ENCODE measurements at regions not wholly inside any gene's neighbourhood (a gene's known extent, or its start where the extent isn't known, plus 50 kb on each side); places are given as distances from the start of the nearest gene placed in this dataset.

DNA sequence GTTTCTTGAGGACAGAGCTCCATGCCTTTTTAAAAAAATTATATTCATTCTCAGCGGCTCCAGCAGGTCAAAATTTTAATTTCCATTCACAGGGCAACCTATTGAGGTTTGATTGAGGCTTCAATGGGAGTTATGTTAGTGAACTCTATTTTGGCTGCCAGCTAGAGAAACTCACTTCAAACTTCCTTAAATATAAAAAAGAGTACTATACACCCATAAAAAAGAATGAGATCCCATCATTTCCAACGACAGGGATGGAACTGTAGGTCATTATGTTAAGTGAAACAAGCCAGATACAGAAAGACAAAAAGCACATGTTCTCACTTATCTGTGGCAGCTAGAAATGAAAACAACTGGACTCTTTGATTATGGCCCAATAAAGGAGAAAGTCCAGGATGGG is 176.8 kb upstream of the IL12B start:
- Histone ChIP-seq H3K9ac (ENCODE audit: low read depth, low read length) (no peak overlapping the region), H3K9me3 (ENCODE audit: insufficient read depth, low read depth, low read length) (no peaks in the 10 kb centered on the region), H3K27ac (ENCODE audit: low read length) (no peak overlapping the region), H3K4me3 (ENCODE audit: low read length) (no peak overlapping the region), H3K27me3 (ENCODE audit: insufficient read depth, low read length) (no peaks in the 10 kb centered on the region), H3K36me3 (ENCODE audit: insufficient read depth, low read depth, low read length) (no peaks in the 10 kb centered on the region), H3K4me1 (ENCODE audit: insufficient read depth, low read length) (no peaks in the 10 kb centered on the region; the same call in 1 of the 2 replicates)

- Histone ChIP-seq H3K4me3 (ENCODE audit: low read length) (no peak overlapping the region), H3K4me1 (ENCODE audit: insufficient read depth, low read length) (no peaks in the 10 kb centered on the region; the same call in 1 of the 2 replicates), H3K36me3 (ENCODE audit: insufficient read depth, low read depth, low read length) (no peaks in the 10 kb centered on the region), H3K27ac (ENCODE audit: low read length) (no peak overlapping the region), H3K9ac (ENCODE audit: low read depth, low read length) (no peak overlapping the region), H3K27me3 (ENCODE audit: insufficient read depth, low read length) (no peaks in the 10 kb centered on the region), H3K9me3 (ENCODE audit: insufficient read depth, low read depth, low read length) (no peaks in the 10 kb centered on the region)
Measured at GRCh38 chr5:159507661-159508060, 177.4 kb upstream of the IL12B start.

GRCh38 chr5:159508344-159508743 is 178.1 kb upstream of the IL12B start:
- no peaks in the 10 kb centered on the region for H3K36me3 ChIP-seq (ENCODE audit: insufficient read depth, low read depth, low read length)
- no peaks in the 10 kb centered on the region for H3K9me3 ChIP-seq (ENCODE audit: insufficient read depth, low read depth, low read length)
- H3K4me3 ChIP-seq (ENCODE audit: low read length), result no peak overlapping the region
- H3K27me3 ChIP-seq (ENCODE audit: insufficient read depth, low read length), result no peaks in the 10 kb centered on the region
- no peaks in the 10 kb centered on the region; the same call in 1 of the 2 replicates for H3K4me1 ChIP-seq (ENCODE audit: insufficient read depth, low read length)
- H3K9ac ChIP-seq (ENCODE audit: low read depth, low read length), result no peak overlapping the region
- H3K27ac ChIP-seq (ENCODE audit: low read length), result no peak overlapping the region

- Histone ChIP-seq H3K4me1 (ENCODE audit: insufficient read depth, low read length) (no peaks in the 10 kb centered on the region; the same call in 1 of the 2 replicates), H3K36me3 (ENCODE audit: insufficient read depth, low read depth, low read length) (no peaks in the 10 kb centered on the region), H3K4me3 (ENCODE audit: low read length) (no peak overlapping the region), H3K27me3 (ENCODE audit: insufficient read depth, low read length) (no peaks in the 10 kb centered on the region), H3K9me3 (ENCODE audit: insufficient read depth, low read depth, low read length) (no peaks in the 10 kb centered on the region), H3K9ac (ENCODE audit: low read depth, low read length) (no peak overlapping the region), H3K27ac (ENCODE audit: low read length) (no peak overlapping the region)
Measured at GRCh38 chr5:159509002-159509660, 178.8 kb upstream of the IL12B start.

DNA sequence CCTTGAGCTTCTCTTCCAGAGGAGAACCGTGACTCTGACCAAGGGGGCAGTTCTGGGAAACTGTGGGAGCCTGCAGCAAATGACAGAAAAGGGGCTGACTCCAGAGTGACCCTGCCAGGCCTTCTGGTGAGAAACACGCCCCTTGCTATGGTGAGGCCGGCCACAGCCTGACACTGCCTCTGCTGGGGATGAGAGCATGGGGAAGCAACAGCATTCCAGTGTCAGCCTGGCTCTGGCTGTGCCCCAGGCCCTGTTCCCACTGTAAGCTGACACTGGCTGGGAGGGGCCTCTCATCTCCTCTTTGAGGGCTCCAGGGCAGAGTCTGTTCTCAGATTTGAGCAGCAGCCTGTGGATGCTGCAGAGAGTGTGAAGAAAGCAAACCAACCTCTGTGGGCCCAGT is 180.0 kb upstream of the IL12B start:
- H3K4me3 ChIP-seq (ENCODE audit: low read length), result no peak overlapping the region
- H3K36me3 ChIP-seq (ENCODE audit: insufficient read depth, low read depth, low read length), result no peaks in the 10 kb centered on the region
- no peaks in the 10 kb centered on the region for H3K9me3 ChIP-seq (ENCODE audit: insufficient read depth, low read depth, low read length)
- H3K27ac ChIP-seq (ENCODE audit: low read length), result no peak overlapping the region
- no peaks in the 10 kb centered on the region for H3K27me3 ChIP-seq (ENCODE audit: insufficient read depth, low read length)
- H3K4me1 ChIP-seq (ENCODE audit: insufficient read depth, low read length), result no peaks in the 10 kb centered on the region; the same call in 1 of the 2 replicates
- H3K9ac ChIP-seq (ENCODE audit: low read depth, low read length), result no peak overlapping the region

- no peak overlapping the region for H3K27ac ChIP-seq (ENCODE audit: low read length)
- no peak overlapping the region for H3K9ac ChIP-seq (ENCODE audit: low read depth, low read length)
- no peak overlapping the region for H3K4me3 ChIP-seq (ENCODE audit: low read length)
Measured at GRCh38 chr5:159511570-159511969, 181.3 kb upstream of the IL12B start.

DNA sequence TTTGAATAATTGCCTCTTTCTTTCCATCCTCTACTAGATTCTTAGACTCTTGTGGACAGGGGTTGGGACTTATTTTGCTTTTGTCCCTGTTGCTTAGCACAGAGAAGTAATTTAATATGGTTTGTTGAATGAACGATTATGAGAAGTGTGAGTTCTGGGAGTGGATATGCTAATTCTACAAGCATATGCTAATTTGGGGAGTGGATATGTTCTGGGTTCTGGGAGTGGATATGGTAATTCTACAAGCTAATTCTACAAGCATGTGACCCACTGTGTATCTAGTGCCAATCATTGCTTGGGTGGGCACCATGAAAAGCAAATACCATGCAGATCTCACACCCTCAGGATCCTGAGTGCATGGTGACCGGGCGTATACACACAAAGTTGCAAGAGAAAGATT is 181.8 kb upstream of the IL12B start:
- Histone ChIP-seq H3K4me3 (ENCODE audit: low read length) (no peak overlapping the region), H3K9me3 (ENCODE audit: insufficient read depth, low read depth, low read length) (no peaks in the 10 kb centered on the region), H3K4me1 (ENCODE audit: insufficient read depth, low read length) (no peaks in the 10 kb centered on the region; the same call in 1 of the 2 replicates), H3K9ac (ENCODE audit: low read depth, low read length) (no peak overlapping the region), H3K27me3 (ENCODE audit: insufficient read depth, low read length) (no peaks in the 10 kb centered on the region), H3K36me3 (ENCODE audit: insufficient read depth, low read depth, low read length) (no peaks in the 10 kb centered on the region), H3K27ac (ENCODE audit: low read length) (no peak overlapping the region)

More at GRCh38 chr5:159511570-159511969, 181.3 kb upstream of the IL12B start:
- H3K9me3 ChIP-seq (ENCODE audit: insufficient read depth, low read depth, low read length), result no peaks in the 10 kb centered on the region
- H3K4me1 ChIP-seq (ENCODE audit: insufficient read depth, low read length), result no peaks in the 10 kb centered on the region; the same call in 1 of the 2 replicates
- H3K36me3 ChIP-seq (ENCODE audit: insufficient read depth, low read depth, low read length), result no peaks in the 10 kb centered on the region
- H3K27me3 ChIP-seq (ENCODE audit: insufficient read depth, low read length), result no peaks in the 10 kb centered on the region

GRCh38 chr5:159514229-159514810 is 184.0 kb upstream of the IL12B start:
- Histone ChIP-seq H3K4me1 (ENCODE audit: insufficient read depth, low read length) (no peaks in the 10 kb centered on the region; the same call in 1 of the 2 replicates), H3K9ac (ENCODE audit: low read depth, low read length) (no peak overlapping the region), H3K4me3 (ENCODE audit: low read length) (no peak overlapping the region), H3K27me3 (ENCODE audit: insufficient read depth, low read length) (no peaks in the 10 kb centered on the region), H3K9me3 (ENCODE audit: insufficient read depth, low read depth, low read length) (no peaks in the 10 kb centered on the region), H3K27ac (ENCODE audit: low read length) (no peak overlapping the region), H3K36me3 (ENCODE audit: insufficient read depth, low read depth, low read length) (no peaks in the 10 kb centered on the region)

DNA sequence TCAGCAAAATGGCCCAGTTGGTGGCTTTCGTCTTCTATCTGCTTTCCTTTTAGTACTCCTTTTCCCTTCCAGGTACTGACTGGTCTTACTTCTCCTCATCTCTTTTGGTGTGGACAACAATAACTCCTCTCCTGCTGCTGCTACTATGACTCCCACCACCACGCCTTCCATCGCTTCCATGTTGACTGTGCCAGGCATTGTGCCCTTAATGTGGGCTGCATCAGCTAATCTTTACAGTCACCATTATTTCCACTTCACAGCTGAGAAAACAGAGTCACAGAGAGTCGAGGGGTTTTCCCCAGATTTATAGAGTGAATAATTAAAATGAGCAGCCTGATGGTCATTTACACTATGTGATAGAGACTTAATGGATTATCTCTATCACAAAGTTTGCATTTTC is 184.9 kb upstream of the IL12B start:
- no peaks in the 10 kb centered on the region for H3K27me3 ChIP-seq (ENCODE audit: insufficient read depth, low read length)
- H3K4me3 ChIP-seq (ENCODE audit: low read length), result no peak overlapping the region
- no peaks in the 10 kb centered on the region; the same call in 1 of the 2 replicates for H3K4me1 ChIP-seq (ENCODE audit: insufficient read depth, low read length)
- H3K36me3 ChIP-seq (ENCODE audit: insufficient read depth, low read depth, low read length), result no peaks in the 10 kb centered on the region
- H3K9ac ChIP-seq (ENCODE audit: low read depth, low read length), result no peak overlapping the region
- no peaks in the 10 kb centered on the region for H3K9me3 ChIP-seq (ENCODE audit: insufficient read depth, low read depth, low read length)
- no peak overlapping the region for H3K27ac ChIP-seq (ENCODE audit: low read length)

DNA sequence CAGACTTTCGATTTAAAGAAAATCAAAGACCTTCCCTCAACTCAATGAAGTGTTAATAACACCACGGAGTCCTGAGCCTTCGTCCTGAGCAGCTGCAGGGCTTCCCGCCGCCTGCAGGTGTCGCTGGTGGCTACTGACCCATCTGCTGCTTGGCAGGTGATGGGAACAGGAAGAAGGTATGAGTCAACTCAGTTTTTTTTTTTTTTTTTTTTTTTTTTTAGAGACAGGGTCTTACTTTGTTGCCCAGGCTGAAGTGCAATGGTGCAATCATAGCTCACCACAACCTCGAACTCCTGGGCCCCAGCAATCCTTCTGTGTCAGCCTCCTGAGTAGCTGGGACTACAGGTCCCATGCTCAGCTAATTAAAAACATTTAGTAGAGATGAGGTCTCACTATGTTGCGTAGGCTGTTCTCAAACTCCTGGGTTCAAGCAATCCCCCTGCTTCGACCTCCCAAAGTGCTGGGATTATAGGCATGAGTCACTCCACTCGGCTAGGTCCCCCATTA is 185.7 kb upstream of the IL12B start:
- no peaks in the 10 kb centered on the region for H3K27me3 ChIP-seq (ENCODE audit: insufficient read depth, low read length)
- no peak overlapping the region for H3K4me3 ChIP-seq (ENCODE audit: low read length)
- no peaks in the 10 kb centered on the region; the same call in 1 of the 2 replicates for H3K4me1 ChIP-seq (ENCODE audit: insufficient read depth, low read length)
- H3K9me3 ChIP-seq (ENCODE audit: insufficient read depth, low read depth, low read length), result no peaks in the 10 kb centered on the region
- H3K27ac ChIP-seq (ENCODE audit: low read length), result no peak overlapping the region
- H3K36me3 ChIP-seq (ENCODE audit: insufficient read depth, low read depth, low read length), result no peaks in the 10 kb centered on the region
- H3K9ac ChIP-seq (ENCODE audit: low read depth, low read length), result no peak overlapping the region

GRCh38 chr5:159518371-159518770 is 188.1 kb upstream of the IL12B start:
- H3K4me1 ChIP-seq (ENCODE audit: insufficient read depth, low read length), result no peaks in the 10 kb centered on the region
- no peak overlapping the region for H3K27ac ChIP-seq (ENCODE audit: low read length)

DNA sequence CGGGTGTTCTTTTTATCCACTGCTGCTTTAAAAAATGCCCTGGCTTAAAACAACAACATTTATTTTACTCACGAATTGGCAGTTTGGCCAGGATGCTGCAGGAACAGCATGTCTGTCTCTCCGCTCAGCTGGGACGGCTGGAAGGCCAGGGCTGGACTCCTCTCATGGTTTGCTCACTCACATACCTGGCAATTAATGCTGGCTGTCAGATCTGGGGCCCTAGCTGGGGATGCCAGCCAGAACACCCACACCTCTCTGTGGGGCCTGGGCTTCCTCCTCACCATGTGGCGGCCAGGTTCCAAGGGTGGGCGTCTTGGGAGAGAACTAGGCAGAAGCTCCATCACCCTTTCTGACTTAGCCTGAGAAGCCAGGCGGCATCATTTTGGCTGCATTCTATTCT is 189.1 kb upstream of the IL12B start:
- Histone ChIP-seq H3K4me1 (ENCODE audit: insufficient read depth, low read length) (no peaks in the 10 kb centered on the region), H3K27me3 (ENCODE audit: insufficient read depth, low read length) (no peaks in the 10 kb centered on the region), H3K36me3 (ENCODE audit: insufficient read depth, low read depth, low read length) (no peaks in the 10 kb centered on the region), H3K9me3 (ENCODE audit: insufficient read depth, low read depth, low read length) (no peaks in the 10 kb centered on the region), H3K9ac (ENCODE audit: low read depth, low read length) (no peak overlapping the region), H3K4me3 (ENCODE audit: low read length) (no peak overlapping the region), H3K27ac (ENCODE audit: low read length) (no peak overlapping the region)

More at GRCh38 chr5:159518371-159518770, 188.1 kb upstream of the IL12B start:
- H3K9me3 ChIP-seq (ENCODE audit: insufficient read depth, low read depth, low read length), result no peaks in the 10 kb centered on the region
- no peaks in the 10 kb centered on the region for H3K36me3 ChIP-seq (ENCODE audit: insufficient read depth, low read depth, low read length)
- H3K27me3 ChIP-seq (ENCODE audit: insufficient read depth, low read length), result no peaks in the 10 kb centered on the region
- H3K9ac ChIP-seq (ENCODE audit: low read depth, low read length), result no peak overlapping the region
- H3K4me3 ChIP-seq (ENCODE audit: low read length), result no peak overlapping the region
